HCT116 (cell line): ENCODE measurements at regions not wholly inside any gene's neighbourhood (a gene's known extent, or its start where the extent isn't known, plus 50 kb on each side); places are given as distances from the start of the nearest gene placed in this dataset.

Source experiments
- ATAC-seq: fragments of 200-7000 bp; cut with Tn5 transposase; 2 replicates; pipeline ENCODE4 v1.9.1; 2020; ENCODE audit warnings: mild to moderate bottlenecking, moderate library complexity
- BruUV-seq: library from RNA; stranded (reverse); fragments of 400-500 nt; replicated peaks from 2 replicates; lab custom pipeline; 2021; lab: Mats Ljungman, UMichigan
- CTCF ChIA-PET: fragments of 300-600 bp; sonication (Branson Sonifier 250); formaldehyde crosslinking; loops from one replicate; lab custom pipeline; 2021; ENCODE audit warnings: antibody characterized with exemption; lab: Charles Lee
- POLR2A ChIA-PET: fragments of 300-600, 350-600 bp; sonication (Branson Sonifier 250); formaldehyde crosslinking; loops from one replicate; lab custom pipeline; 2021; ENCODE audit warnings: antibody characterized with exemption; lab: Charles Lee
- RAD21 ChIA-PET, 2 experiments: fragments of 300-600 bp; sonication (Branson Sonifier 250); formaldehyde crosslinking; loops; one replicate each; lab custom pipeline; 2023; ENCODE audit warnings: low total read pairs in 2 of 2; ENCODE audit not compliant: uncharacterized antibody in 2 of 2, unreplicated experiment in 2 of 2, low non-redundant PET in 1 of 2; lab: Charles Lee
- DNase-seq: peaks from one replicate; pipeline ENCODE4 v3.0.0-alpha.2; 2010; ENCODE audit warnings: low read depth, low spot score
- H2AFZ ChIP-seq: fragments of 200-600 bp; shearing (Covaris generic), sonication (generic); 2 replicates; pipeline ENCODE4 v1.6.1; 2017; ENCODE audit warnings: low read depth, mixed run types, mixed read lengths, antibody characterized with exemption, low read length; ENCODE audit not compliant: poor library complexity, severe bottlenecking
- H3K27ac ChIP-seq: 2 replicates; pipeline ENCODE4 v1.5.1; 2012; ENCODE audit warnings: low read depth, low read length
- H3K27me3 ChIP-seq: fragments of 200-600 bp; sonication (generic); 2 replicates; pipeline ENCODE4 v1.6.1; 2016; ENCODE audit warnings: mixed run types, low read length, mixed read lengths; ENCODE audit not compliant: insufficient read depth
- H3K36me3 ChIP-seq, 2 experiments: fragments of 200-500 bp in 1 of 2; fragments of 200-600 bp in 1 of 2; sonication (Bioruptor generic) in 1 of 2; sonication (generic) in 1 of 2; 2 replicates each; pipeline versions ENCODE4 v1.5.1 to v1.6.1; 2014 to 2016; ENCODE audit warnings: low read length in 2 of 2, inconsistent platforms in 1 of 2, mixed read lengths in 1 of 2, mixed run types in 1 of 2; ENCODE audit not compliant: insufficient read depth in 2 of 2, control insufficient read depth in 1 of 2
- H3K4me1 ChIP-seq, 2 experiments: fragments of 200-600 bp in 1 of 2; sonication (generic) in 1 of 2; 2 replicates each; pipeline versions ENCODE4 v1.5.1 to v1.6.1; 2012 to 2017; ENCODE audit warnings: low read length in 2 of 2, inconsistent platforms in 1 of 2, mild to moderate bottlenecking in 1 of 2, mixed read lengths in 1 of 2, mixed run types in 1 of 2, moderate library complexity in 1 of 2; ENCODE audit not compliant: insufficient read depth in 2 of 2, control insufficient read depth in 1 of 2
- H3K4me2 ChIP-seq: fragments of 200-600 bp; sonication (generic); 2 replicates; pipeline ENCODE4 v1.6.1; 2017; ENCODE audit warnings: mixed run types, low read length, mixed read lengths
- H3K4me3 ChIP-seq, 2 experiments: fragments of 200-600 bp in 1 of 2; sonication (generic) in 1 of 2; replicated peaks in 1 of 2; 2 replicates each; pipeline ENCODE4 v1.5.1; 2011 to 2016; ENCODE audit warnings: low read length in 2 of 2, control low read depth in 1 of 2, low read depth in 1 of 2, mild to moderate bottlenecking in 1 of 2, mixed read lengths in 1 of 2, mixed run types in 1 of 2
- H3K79me2 ChIP-seq: fragments of 200-600 bp; sonication (generic); 2 replicates; pipeline ENCODE4 v1.6.1; 2017; ENCODE audit warnings: mild to moderate bottlenecking, mixed run types, low read length, moderate library complexity, mixed read lengths; ENCODE audit not compliant: insufficient read depth
- H3K9ac ChIP-seq: fragments of 200-600 bp; sonication (generic); 2 replicates; pipeline ENCODE4 v1.6.1; 2016; ENCODE audit warnings: low read length, mixed read lengths
- H3K9me2 ChIP-seq: fragments of 200-600 bp; sonication (generic), shearing (Covaris generic); 2 replicates; pipeline ENCODE4 v1.6.1; 2017; ENCODE audit warnings: mixed run types, mild to moderate bottlenecking, moderate library complexity; ENCODE audit not compliant: insufficient read depth
- H3K9me3 ChIP-seq, 2 experiments: fragments of 200-500 bp in 1 of 2; fragments of 200-600 bp in 1 of 2; sonication (Bioruptor generic) in 1 of 2; sonication (generic) in 1 of 2; 2 replicates each; pipeline ENCODE4 v1.6.1; 2014 to 2017; ENCODE audit warnings: low read length in 2 of 2, mixed read lengths in 2 of 2, inconsistent platforms in 1 of 2, low read depth in 1 of 2, mild to moderate bottlenecking in 1 of 2, mixed run types in 1 of 2, moderate library complexity in 1 of 2; ENCODE audit not compliant: control insufficient read depth in 1 of 2, insufficient read depth in 1 of 2
- H4K20me1 ChIP-seq: fragments of 200-600 bp; sonication (generic), shearing (Covaris generic); 2 replicates; pipeline ENCODE4 v1.6.1; 2017; ENCODE audit warnings: mixed run types, mild to moderate bottlenecking, moderate library complexity; ENCODE audit not compliant: insufficient read depth
- CBX3 ChIP-seq: IDR thresholded peaks from 2 replicates; pipeline ENCODE4 v1.6.1; 2012; ENCODE audit warnings: low read depth
- CEBPB ChIP-seq: IDR thresholded peaks from 2 replicates; pipeline ENCODE4 v1.6.1; 2012; ENCODE audit warnings: low read depth
- EGR1 ChIP-seq: IDR thresholded peaks from 2 replicates; pipeline ENCODE4 v1.6.1; 2012; ENCODE audit warnings: low read depth
- ELF1 ChIP-seq: IDR thresholded peaks from 2 replicates; pipeline ENCODE4 v1.6.1; 2012; ENCODE audit warnings: low read depth, borderline replicate concordance
- EZH2 ChIP-seq: fragments of 200-600 bp; sonication (generic); IDR thresholded peaks from 2 replicates; pipeline ENCODE4 v1.6.1; 2017; ENCODE audit warnings: antibody characterized with exemption, mixed run types
- FOSL1 ChIP-seq: IDR thresholded peaks from 2 replicates; pipeline ENCODE4 v1.6.1; 2012; ENCODE audit warnings: low read depth
- POLR2A ChIP-seq: IDR thresholded peaks from 2 replicates; pipeline ENCODE4 v1.7.0; 2011; ENCODE audit warnings: borderline replicate concordance; ENCODE audit not compliant: insufficient read depth, insufficient read length; ENCODE audit errors: extremely low read depth
- RAD21 ChIP-seq: IDR thresholded peaks from 2 replicates; pipeline ENCODE4 v1.6.1; 2012; ENCODE audit warnings: low read depth, mild to moderate bottlenecking
- SIN3A ChIP-seq: IDR thresholded peaks from 2 replicates; pipeline ENCODE4 v1.6.1; 2012; ENCODE audit warnings: low read depth
- SP1 ChIP-seq: IDR thresholded peaks from 2 replicates; pipeline ENCODE4 v1.6.1; 2012; ENCODE audit warnings: low read depth
- SRF ChIP-seq: IDR thresholded peaks from 2 replicates; pipeline ENCODE4 v1.6.1; 2012; ENCODE audit warnings: low read depth
- YY1 ChIP-seq: IDR thresholded peaks from 2 replicates; pipeline ENCODE4 v1.6.1; 2011; ENCODE audit warnings: low read length, low read depth, moderate library complexity, mild to moderate bottlenecking; ENCODE audit not compliant: insufficient replicate concordance; ENCODE audit errors: extremely low read depth
- ZFX ChIP-seq: fragments of 450-650 bp; IDR thresholded peaks from 2 replicates; pipeline ENCODE4 v1.6.1; 2017
- intact Hi-C: fragments of 100-400 bp; cut with micrococcal nuclease; formaldehyde crosslinking; loops from 2 replicates; pipeline ENCODE4 v1.10.0; 2022
- TF ChIP-seq, protein P1 (sequence below), 3 experiments: fragments of 200-600 bp in 1 of 3; sonication (generic) in 1 of 3; IDR thresholded peaks in 2 of 3; conservative IDR thresholded peaks in 1 of 3; 2 replicates each; pipeline ENCODE4 v1.5.1; 2012 to 2017; ENCODE audit warnings: low read depth in 2 of 3, low read length in 2 of 3, antibody characterized with exemption in 1 of 3, borderline replicate concordance in 1 of 3, control low read depth in 1 of 3, mild to moderate bottlenecking in 1 of 3, mixed read lengths in 1 of 3, mixed run types in 1 of 3, moderate library complexity in 1 of 3; ENCODE audit not compliant: insufficient read depth in 1 of 3
- TF ChIP-seq, protein P2 (sequence below): IDR thresholded peaks from 2 replicates; pipeline ENCODE4 v1.6.1; 2011; ENCODE audit warnings: mild to moderate bottlenecking, low read length, moderate library complexity; ENCODE audit not compliant: insufficient replicate concordance; ENCODE audit errors: extremely low read depth
- TF ChIP-seq, protein P3 (sequence below): IDR thresholded peaks from 2 replicates; pipeline ENCODE4 v1.6.1; 2012; ENCODE audit warnings: low read depth

DNA sequence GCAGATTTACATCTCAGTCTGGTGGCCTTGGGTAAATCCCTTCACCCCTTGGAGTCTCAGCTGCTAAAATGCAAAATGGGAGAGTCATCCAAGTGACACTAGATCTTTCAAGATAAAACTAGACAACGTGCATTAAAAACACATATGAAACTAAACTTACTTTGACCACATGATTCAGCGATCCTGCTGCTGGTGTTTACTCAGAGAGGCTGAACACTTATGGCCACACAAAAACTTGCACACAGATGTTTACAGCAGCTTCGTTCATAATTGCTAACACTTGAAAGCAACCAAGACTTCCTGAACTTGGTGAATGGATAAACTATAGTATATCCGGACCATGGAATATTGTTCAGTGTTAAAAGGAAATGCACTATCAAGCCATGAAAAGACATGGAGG lies 55.3 kb upstream of the GPR6 start:
- RAD21 ChIA-PET, result no interaction called here
- Histone ChIP-seq H3K27ac (no peak overlapping the region), H4K20me1 (no peaks in the 10 kb centered on the region), H3K27me3 (no peaks in the 10 kb centered on the region), H3K4me2 (no peak overlapping the region), H3K9me3 (no peaks in the 10 kb centered on the region), H2AFZ (no peak overlapping the region), H3K4me1 (no peaks in the 10 kb centered on the region), H3K4me3 (no peak overlapping the region), H3K36me3 (no peaks in the 10 kb centered on the region), H3K79me2 (no peaks in the 10 kb centered on the region), H3K9me2 (no peaks in the 10 kb centered on the region), H3K9ac (no peak overlapping the region)
- ATAC-seq (no peak), DNase-seq (no peak)
- TF ChIP-seq, protein P1, sequence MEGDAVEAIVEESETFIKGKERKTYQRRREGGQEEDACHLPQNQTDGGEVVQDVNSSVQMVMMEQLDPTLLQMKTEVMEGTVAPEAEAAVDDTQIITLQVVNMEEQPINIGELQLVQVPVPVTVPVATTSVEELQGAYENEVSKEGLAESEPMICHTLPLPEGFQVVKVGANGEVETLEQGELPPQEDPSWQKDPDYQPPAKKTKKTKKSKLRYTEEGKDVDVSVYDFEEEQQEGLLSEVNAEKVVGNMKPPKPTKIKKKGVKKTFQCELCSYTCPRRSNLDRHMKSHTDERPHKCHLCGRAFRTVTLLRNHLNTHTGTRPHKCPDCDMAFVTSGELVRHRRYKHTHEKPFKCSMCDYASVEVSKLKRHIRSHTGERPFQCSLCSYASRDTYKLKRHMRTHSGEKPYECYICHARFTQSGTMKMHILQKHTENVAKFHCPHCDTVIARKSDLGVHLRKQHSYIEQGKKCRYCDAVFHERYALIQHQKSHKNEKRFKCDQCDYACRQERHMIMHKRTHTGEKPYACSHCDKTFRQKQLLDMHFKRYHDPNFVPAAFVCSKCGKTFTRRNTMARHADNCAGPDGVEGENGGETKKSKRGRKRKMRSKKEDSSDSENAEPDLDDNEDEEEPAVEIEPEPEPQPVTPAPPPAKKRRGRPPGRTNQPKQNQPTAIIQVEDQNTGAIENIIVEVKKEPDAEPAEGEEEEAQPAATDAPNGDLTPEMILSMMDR (IDR thresholded peaks at IDR 0.05 in 2 of 3, conservative IDR thresholded peaks at IDR 0.05 in 1 of 3; ENCODE audit: borderline replicate concordance in 1 of 3, insufficient read depth in 1 of 3, low read depth in 2 of 3, low read length in 2 of 3), result no peak
- no peak for TF ChIP-seq ELF1
- TF ChIP-seq POLR2A, result no peak
- no peak for TF ChIP-seq EGR1
- no peak for TF ChIP-seq ZFX
- TF ChIP-seq RAD21, result no peak
- no peak for TF ChIP-seq SP1
- TF ChIP-seq YY1, result no peak
- TF ChIP-seq FOSL1, result no peak
- POLR2A ChIA-PET, result no interaction called here
- intact Hi-C loops, result no loop called here
- no TSS peak for BruUV-seq
- CTCF ChIA-PET, result no interaction called here

DNA sequence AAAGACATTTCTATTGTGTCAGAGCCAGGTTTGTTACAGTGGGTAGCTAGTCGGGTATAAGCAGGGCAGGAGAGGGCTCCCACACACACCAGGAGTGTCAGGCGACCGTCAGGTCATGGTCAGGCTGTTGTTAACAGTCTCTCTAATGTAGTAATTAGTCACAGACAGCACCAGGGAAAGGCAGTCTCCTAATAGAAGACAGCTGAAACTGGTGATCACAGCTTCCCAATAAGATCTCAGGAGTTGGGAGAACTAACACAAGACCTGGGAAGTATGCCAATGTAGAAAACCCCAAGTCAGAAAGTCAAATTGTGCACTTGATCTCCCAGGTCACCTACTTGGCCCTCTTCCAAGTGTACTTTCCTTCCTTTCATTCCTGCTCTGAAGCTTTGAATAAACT lies 53.0 kb upstream of the GPR6 start:
- no peak overlapping the region for H3K9ac ChIP-seq
- no peaks in the 10 kb centered on the region for H3K4me1 ChIP-seq
- H4K20me1 ChIP-seq, result no peaks in the 10 kb centered on the region
- no peaks in the 10 kb centered on the region for H3K79me2 ChIP-seq
- ChIA-PET POLR2A (no interaction called here), RAD21 (no interaction called here), CTCF (no interaction called here)
- H2AFZ ChIP-seq, result no peak overlapping the region
- intact Hi-C loops, result no loop called here
- H3K4me3 ChIP-seq, result no peak overlapping the region
- H3K9me2 ChIP-seq, result no peaks in the 10 kb centered on the region
- ATAC-seq (no peak), DNase-seq (no peak)
- H3K4me2 ChIP-seq, result no peak overlapping the region
- no peaks in the 10 kb centered on the region for H3K36me3 ChIP-seq
- H3K27ac ChIP-seq, result no peak overlapping the region
- H3K27me3 ChIP-seq, result no peaks in the 10 kb centered on the region
- no TSS peak for BruUV-seq
- no peaks in the 10 kb centered on the region for H3K9me3 ChIP-seq
- TF ChIP-seq ZFX (no peak), CEBPB (no peak), CBX3 (no peak), FOSL1 (no peak), EZH2 (no peak), SRF (no peak), SIN3A (no peak), SP1 (no peak)
- TF ChIP-seq, protein P2, sequence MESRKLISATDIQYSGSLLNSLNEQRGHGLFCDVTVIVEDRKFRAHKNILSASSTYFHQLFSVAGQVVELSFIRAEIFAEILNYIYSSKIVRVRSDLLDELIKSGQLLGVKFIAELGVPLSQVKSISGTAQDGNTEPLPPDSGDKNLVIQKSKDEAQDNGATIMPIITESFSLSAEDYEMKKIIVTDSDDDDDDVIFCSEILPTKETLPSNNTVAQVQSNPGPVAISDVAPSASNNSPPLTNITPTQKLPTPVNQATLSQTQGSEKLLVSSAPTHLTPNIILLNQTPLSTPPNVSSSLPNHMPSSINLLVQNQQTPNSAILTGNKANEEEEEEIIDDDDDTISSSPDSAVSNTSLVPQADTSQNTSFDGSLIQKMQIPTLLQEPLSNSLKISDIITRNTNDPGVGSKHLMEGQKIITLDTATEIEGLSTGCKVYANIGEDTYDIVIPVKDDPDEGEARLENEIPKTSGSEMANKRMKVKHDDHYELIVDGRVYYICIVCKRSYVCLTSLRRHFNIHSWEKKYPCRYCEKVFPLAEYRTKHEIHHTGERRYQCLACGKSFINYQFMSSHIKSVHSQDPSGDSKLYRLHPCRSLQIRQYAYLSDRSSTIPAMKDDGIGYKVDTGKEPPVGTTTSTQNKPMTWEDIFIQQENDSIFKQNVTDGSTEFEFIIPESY, result no peak
- TF ChIP-seq, protein P3, sequence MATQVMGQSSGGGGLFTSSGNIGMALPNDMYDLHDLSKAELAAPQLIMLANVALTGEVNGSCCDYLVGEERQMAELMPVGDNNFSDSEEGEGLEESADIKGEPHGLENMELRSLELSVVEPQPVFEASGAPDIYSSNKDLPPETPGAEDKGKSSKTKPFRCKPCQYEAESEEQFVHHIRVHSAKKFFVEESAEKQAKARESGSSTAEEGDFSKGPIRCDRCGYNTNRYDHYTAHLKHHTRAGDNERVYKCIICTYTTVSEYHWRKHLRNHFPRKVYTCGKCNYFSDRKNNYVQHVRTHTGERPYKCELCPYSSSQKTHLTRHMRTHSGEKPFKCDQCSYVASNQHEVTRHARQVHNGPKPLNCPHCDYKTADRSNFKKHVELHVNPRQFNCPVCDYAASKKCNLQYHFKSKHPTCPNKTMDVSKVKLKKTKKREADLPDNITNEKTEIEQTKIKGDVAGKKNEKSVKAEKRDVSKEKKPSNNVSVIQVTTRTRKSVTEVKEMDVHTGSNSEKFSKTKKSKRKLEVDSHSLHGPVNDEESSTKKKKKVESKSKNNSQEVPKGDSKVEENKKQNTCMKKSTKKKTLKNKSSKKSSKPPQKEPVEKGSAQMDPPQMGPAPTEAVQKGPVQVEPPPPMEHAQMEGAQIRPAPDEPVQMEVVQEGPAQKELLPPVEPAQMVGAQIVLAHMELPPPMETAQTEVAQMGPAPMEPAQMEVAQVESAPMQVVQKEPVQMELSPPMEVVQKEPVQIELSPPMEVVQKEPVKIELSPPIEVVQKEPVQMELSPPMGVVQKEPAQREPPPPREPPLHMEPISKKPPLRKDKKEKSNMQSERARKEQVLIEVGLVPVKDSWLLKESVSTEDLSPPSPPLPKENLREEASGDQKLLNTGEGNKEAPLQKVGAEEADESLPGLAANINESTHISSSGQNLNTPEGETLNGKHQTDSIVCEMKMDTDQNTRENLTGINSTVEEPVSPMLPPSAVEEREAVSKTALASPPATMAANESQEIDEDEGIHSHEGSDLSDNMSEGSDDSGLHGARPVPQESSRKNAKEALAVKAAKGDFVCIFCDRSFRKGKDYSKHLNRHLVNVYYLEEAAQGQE, result no peak
